Neural cell (in vitro differentiated cells): ENCODE measurements at regions not wholly inside any gene's neighbourhood (a gene's known extent, or its start where the extent isn't known, plus 50 kb on each side); places are given as distances from the start of the nearest gene placed in this dataset.

Experiments used
- H2AFZ ChIP-seq: fragments of 200-600, 300-800 bp; sonication (generic), shearing (Covaris generic); 2 replicates; pipeline ENCODE4 v1.6.0; 2014; ENCODE audit warnings: low read depth, mild to moderate bottlenecking, antibody characterized with exemption, low read length, moderate library complexity
- H3F3A ChIP-seq: fragments of 200-600 bp; shearing (Covaris generic); 2 replicates; pipeline ENCODE4 v1.6.1; 2016; ENCODE audit warnings: mild to moderate bottlenecking, moderate library complexity, mixed read lengths, antibody characterized with exemption, low read length; ENCODE audit not compliant: insufficient read depth, poor library complexity, severe bottlenecking
- H3K27ac ChIP-seq: fragments of 200-600, 300-800 bp; sonication (generic), shearing (Covaris generic); 2 replicates; pipeline ENCODE4 v1.5.1; 2014; ENCODE audit warnings: mild to moderate bottlenecking, low read length, moderate library complexity
- H3K27me3 ChIP-seq: fragments of 300-800, 200-600 bp; sonication (generic), shearing (Covaris generic); 2 replicates; pipeline ENCODE4 v1.6.0; 2014; ENCODE audit warnings: mild to moderate bottlenecking, low read depth, low read length, moderate library complexity; ENCODE audit not compliant: insufficient read depth
- H3K36me3 ChIP-seq: fragments of 300-800, 200-600 bp; sonication (generic), shearing (Covaris generic); 2 replicates; pipeline ENCODE4 v1.5.1; 2014; ENCODE audit warnings: mild to moderate bottlenecking, antibody characterized with exemption, low read length, moderate library complexity; ENCODE audit not compliant: insufficient read depth
- H3K4me2 ChIP-seq: fragments of 300-800, 200-600 bp; sonication (generic), shearing (Covaris generic); 2 replicates; pipeline ENCODE4 v1.6.0; 2014; ENCODE audit warnings: mild to moderate bottlenecking, low read length
- H3K4me3 ChIP-seq: fragments of 300-800, 200-600 bp; sonication (generic), shearing (Covaris generic); 2 replicates; pipeline ENCODE4 v1.5.1; 2014; ENCODE audit warnings: mild to moderate bottlenecking, low read length, moderate library complexity
- H3K79me2 ChIP-seq: fragments of 200-600 bp; shearing (Covaris generic); replicated peaks from 2 replicates; pipeline ENCODE4 v1.6.0; 2014; ENCODE audit warnings: mild to moderate bottlenecking, low read length, moderate library complexity; ENCODE audit not compliant: insufficient read depth
- H3K9ac ChIP-seq: fragments of 300-800, 200-600 bp; sonication (generic), shearing (Covaris generic); 2 replicates; pipeline ENCODE4 v1.6.1; 2016; ENCODE audit warnings: mild to moderate bottlenecking, low read length, mixed read lengths
- H3K9me2 ChIP-seq: fragments of 200-600 bp; shearing (Covaris generic); 2 replicates; pipeline ENCODE4 v1.6.1; 2016; ENCODE audit warnings: mild to moderate bottlenecking, low read length, mixed read lengths; ENCODE audit not compliant: insufficient read depth
- H3K9me3 ChIP-seq: fragments of 200-600, 300-800 bp; sonication (generic), shearing (Covaris generic); 2 replicates; pipeline ENCODE4 v1.6.1; 2016; ENCODE audit warnings: mild to moderate bottlenecking, mixed run types, low read length, moderate library complexity, mixed read lengths
- H4K20me1 ChIP-seq: fragments of 200-600 bp; shearing (Covaris generic); 2 replicates; pipeline ENCODE4 v1.6.1; 2016; ENCODE audit warnings: mild to moderate bottlenecking, mixed run types; ENCODE audit not compliant: insufficient read depth
- EP300 ChIP-seq: fragments of 450-650 bp; conservative IDR thresholded peaks from 2 replicates; pipeline ENCODE4 v1.6.1; 2014; ENCODE audit warnings: antibody characterized with exemption, mild to moderate bottlenecking, moderate library complexity; ENCODE audit not compliant: poor library complexity, severe bottlenecking
- EZH2 ChIP-seq: fragments of 200-600, 300-800 bp; shearing (Covaris generic), sonication (generic); IDR thresholded peaks from 2 replicates; pipeline ENCODE4 v1.6.1; 2014; ENCODE audit warnings: antibody characterized with exemption, low read length, borderline replicate concordance, mild to moderate bottlenecking; ENCODE audit not compliant: insufficient read depth, poor library complexity, severe bottlenecking
- MXI1 ChIP-seq: fragments of 450-650 bp; conservative IDR thresholded peaks from 2 replicates; pipeline ENCODE4 v1.6.1; 2014; ENCODE audit warnings: antibody characterized with exemption, mild to moderate bottlenecking; ENCODE audit not compliant: poor library complexity, severe bottlenecking
- POLR2AphosphoS5 ChIP-seq: IDR thresholded peaks from 2 replicates; pipeline ENCODE4 v1.6.1; 2012
- RAD21 ChIP-seq: fragments of 450-650 bp; conservative IDR thresholded peaks from 2 replicates; pipeline ENCODE4 v1.6.1; 2014; ENCODE audit warnings: antibody characterized with exemption, mild to moderate bottlenecking, moderate library complexity
- SMC3 ChIP-seq: fragments of 450-650 bp; conservative IDR thresholded peaks from 2 replicates; pipeline ENCODE4 v1.6.1; 2014; ENCODE audit warnings: antibody characterized with exemption, mild to moderate bottlenecking, moderate library complexity; ENCODE audit not compliant: poor library complexity
- TAF1 ChIP-seq: IDR thresholded peaks from 2 replicates; pipeline ENCODE4 v1.6.1; 2012; ENCODE audit warnings: low read depth
- TF ChIP-seq, protein P1 (sequence below): fragments of 450-650 bp; IDR thresholded peaks from 2 replicates; pipeline ENCODE4 v1.5.1; 2014; ENCODE audit warnings: antibody characterized with exemption, mild to moderate bottlenecking, moderate library complexity; ENCODE audit not compliant: poor library complexity, severe bottlenecking
- TF ChIP-seq, protein P2 (sequence below): IDR thresholded peaks from 2 replicates; pipeline ENCODE4 v1.6.1; 2012; ENCODE audit warnings: borderline replicate concordance

DNA sequence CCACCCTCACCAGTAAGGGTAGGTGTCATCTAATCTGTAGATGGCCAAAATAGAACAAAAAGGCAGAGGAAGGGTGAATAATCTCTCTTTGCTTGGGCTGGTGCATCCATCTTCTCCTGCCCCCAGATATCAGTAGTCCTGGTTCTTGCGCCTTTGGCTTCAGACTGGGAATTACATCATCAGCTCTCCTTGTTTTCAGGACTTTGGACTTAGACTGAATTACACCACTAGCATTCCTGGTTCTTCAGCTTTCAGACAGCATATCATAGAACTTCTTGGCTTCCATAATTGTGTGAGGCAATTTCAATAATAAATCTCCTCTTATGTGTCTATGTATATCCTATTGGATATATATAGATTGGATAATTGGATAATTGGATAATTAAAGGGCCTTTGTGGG lies 403.0 kb upstream of the USP24 start:
- Histone ChIP-seq H3F3A (no peaks in the 10 kb centered on the region), H3K27ac (no peak overlapping the region), H3K9ac (no peak overlapping the region), H3K36me3 (no peaks in the 10 kb centered on the region), H3K27me3 (no peaks in the 10 kb centered on the region), H3K9me3 (no peaks in the 10 kb centered on the region), H2AFZ (no peak overlapping the region), H3K9me2 (no peaks in the 10 kb centered on the region), H3K79me2 (no peaks in the 10 kb centered on the region), H3K4me2 (no peak overlapping the region), H4K20me1 (no peaks in the 10 kb centered on the region), H3K4me3 (no peak overlapping the region)
- no peak for TF ChIP-seq POLR2AphosphoS5
- TF ChIP-seq, protein P1, sequence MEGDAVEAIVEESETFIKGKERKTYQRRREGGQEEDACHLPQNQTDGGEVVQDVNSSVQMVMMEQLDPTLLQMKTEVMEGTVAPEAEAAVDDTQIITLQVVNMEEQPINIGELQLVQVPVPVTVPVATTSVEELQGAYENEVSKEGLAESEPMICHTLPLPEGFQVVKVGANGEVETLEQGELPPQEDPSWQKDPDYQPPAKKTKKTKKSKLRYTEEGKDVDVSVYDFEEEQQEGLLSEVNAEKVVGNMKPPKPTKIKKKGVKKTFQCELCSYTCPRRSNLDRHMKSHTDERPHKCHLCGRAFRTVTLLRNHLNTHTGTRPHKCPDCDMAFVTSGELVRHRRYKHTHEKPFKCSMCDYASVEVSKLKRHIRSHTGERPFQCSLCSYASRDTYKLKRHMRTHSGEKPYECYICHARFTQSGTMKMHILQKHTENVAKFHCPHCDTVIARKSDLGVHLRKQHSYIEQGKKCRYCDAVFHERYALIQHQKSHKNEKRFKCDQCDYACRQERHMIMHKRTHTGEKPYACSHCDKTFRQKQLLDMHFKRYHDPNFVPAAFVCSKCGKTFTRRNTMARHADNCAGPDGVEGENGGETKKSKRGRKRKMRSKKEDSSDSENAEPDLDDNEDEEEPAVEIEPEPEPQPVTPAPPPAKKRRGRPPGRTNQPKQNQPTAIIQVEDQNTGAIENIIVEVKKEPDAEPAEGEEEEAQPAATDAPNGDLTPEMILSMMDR: no peak
- TF ChIP-seq RAD21: no peak
- no peak for TF ChIP-seq EP300
- TF ChIP-seq TAF1: no peak
- TF ChIP-seq, protein P2, sequence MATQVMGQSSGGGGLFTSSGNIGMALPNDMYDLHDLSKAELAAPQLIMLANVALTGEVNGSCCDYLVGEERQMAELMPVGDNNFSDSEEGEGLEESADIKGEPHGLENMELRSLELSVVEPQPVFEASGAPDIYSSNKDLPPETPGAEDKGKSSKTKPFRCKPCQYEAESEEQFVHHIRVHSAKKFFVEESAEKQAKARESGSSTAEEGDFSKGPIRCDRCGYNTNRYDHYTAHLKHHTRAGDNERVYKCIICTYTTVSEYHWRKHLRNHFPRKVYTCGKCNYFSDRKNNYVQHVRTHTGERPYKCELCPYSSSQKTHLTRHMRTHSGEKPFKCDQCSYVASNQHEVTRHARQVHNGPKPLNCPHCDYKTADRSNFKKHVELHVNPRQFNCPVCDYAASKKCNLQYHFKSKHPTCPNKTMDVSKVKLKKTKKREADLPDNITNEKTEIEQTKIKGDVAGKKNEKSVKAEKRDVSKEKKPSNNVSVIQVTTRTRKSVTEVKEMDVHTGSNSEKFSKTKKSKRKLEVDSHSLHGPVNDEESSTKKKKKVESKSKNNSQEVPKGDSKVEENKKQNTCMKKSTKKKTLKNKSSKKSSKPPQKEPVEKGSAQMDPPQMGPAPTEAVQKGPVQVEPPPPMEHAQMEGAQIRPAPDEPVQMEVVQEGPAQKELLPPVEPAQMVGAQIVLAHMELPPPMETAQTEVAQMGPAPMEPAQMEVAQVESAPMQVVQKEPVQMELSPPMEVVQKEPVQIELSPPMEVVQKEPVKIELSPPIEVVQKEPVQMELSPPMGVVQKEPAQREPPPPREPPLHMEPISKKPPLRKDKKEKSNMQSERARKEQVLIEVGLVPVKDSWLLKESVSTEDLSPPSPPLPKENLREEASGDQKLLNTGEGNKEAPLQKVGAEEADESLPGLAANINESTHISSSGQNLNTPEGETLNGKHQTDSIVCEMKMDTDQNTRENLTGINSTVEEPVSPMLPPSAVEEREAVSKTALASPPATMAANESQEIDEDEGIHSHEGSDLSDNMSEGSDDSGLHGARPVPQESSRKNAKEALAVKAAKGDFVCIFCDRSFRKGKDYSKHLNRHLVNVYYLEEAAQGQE: no peak
- TF ChIP-seq SMC3: no peak

DNA sequence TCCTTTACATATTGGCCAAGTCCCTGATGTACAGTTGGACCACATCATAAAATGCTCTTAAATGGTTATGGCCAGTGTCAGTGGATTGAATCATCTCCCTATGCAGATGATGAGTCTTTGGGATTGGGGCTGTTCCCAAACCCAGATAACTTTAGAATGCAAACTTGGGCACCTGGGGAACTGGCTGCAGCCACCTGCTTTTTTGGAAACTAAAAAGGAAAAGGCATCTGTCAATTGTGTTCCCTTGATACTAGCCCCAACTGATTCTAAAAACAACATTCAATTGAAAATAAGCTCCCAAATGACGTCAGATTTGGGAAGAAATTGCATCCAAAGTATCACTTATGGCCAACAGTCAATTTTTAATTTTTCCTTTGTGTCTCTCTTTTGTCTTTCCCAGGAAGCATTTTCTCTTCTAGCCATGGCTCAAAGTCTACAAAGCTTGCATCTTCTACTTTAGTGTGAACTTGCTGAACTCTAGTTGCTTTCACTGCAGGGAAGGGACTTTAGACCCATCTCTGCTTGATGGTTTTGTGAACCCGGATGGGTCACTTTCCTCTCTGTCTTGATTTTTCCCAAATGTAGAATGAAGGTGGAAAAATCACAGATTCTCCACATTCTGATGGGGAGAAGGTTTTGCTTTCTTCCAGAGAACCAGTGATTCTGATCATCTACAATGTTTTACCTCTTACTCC lies 402.3 kb upstream of the USP24 start:
- Histone ChIP-seq H3K9me3 (no peaks in the 10 kb centered on the region), H3K27me3 (no peaks in the 10 kb centered on the region), H2AFZ (no peak overlapping the region), H3K9me2 (no peaks in the 10 kb centered on the region), H3K27ac (no peak overlapping the region), H3K4me3 (no peak overlapping the region), H3K4me2 (no peak overlapping the region), H3K79me2 (no peaks in the 10 kb centered on the region), H3F3A (no peaks in the 10 kb centered on the region), H3K36me3 (no peaks in the 10 kb centered on the region), H4K20me1 (no peaks in the 10 kb centered on the region), H3K9ac (no peak overlapping the region)
- no peak for TF ChIP-seq POLR2AphosphoS5
- no peak for TF ChIP-seq RAD21
- TF ChIP-seq EZH2: no peak
- no peak for TF ChIP-seq TAF1
- TF ChIP-seq SMC3: no peak

DNA sequence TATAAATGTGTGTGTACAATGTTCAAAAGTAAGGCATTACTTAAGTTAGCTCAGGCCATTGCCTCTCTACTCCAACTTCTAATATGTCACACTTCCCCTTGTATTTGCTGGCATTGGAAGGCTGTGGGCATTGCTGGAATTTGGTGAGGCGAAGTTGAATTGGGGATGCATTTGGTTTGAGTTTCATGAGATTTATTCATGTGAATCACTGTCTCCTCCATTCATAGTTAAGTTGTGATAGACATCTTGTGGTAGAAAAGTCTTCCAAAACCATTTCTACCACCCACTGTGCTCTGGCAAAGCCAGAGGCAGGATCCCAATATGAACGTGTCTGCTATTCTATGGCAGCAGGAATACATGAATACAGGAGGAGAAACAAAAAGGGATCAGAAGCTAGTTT lies 397.8 kb upstream of the USP24 start:
- no peaks in the 10 kb centered on the region for H3K36me3 ChIP-seq
- no peaks in the 10 kb centered on the region for H4K20me1 ChIP-seq
- no peak overlapping the region for H2AFZ ChIP-seq
- H3K4me2 ChIP-seq: no peak overlapping the region
- H3K9ac ChIP-seq: no peak overlapping the region
- no peaks in the 10 kb centered on the region for H3F3A ChIP-seq
- H3K79me2 ChIP-seq: no peaks in the 10 kb centered on the region
- no peak overlapping the region for H3K27ac ChIP-seq
- H3K9me2 ChIP-seq: no peaks in the 10 kb centered on the region
- H3K4me3 ChIP-seq: no peak overlapping the region
- no peaks in the 10 kb centered on the region for H3K27me3 ChIP-seq
- TF ChIP-seq, protein P2: no peak
- TF ChIP-seq, protein P1: no peak
- TF ChIP-seq SMC3 (no peak), TAF1 (no peak), MXI1 (no peak), EP300 (no peak), POLR2AphosphoS5 (no peak), EZH2 (no peak), RAD21 (no peak)
- no peaks in the 10 kb centered on the region for H3K9me3 ChIP-seq
